ENCODE measurements at regions not wholly inside any gene's neighbourhood (a gene's known extent, or its start where the extent isn't known, plus 50 kb on each side); places are given as distances from the start of the nearest gene placed in this dataset.

- Histone ChIP-seq H3K9me3 (no peaks in the 10 kb centered on the region), H3K36me3 (no peaks in the 10 kb centered on the region), H3K27ac (replicated peaks in 1 of 4) (no peak overlapping the region), H3K4me3 (no peak overlapping the region), H3K27me3 (peaks cover 0 to 15% (median 0%) of the 10 kb centered on the region in 4 donors), H3K4me1 (no peaks in the 10 kb centered on the region)
- 79% methylated on average over 24 of the region's 25 CpGs for WGBS
- intact Hi-C loops (cut with DNase I), result no loop called here
- TF ChIP-seq EP300 (IDR thresholded peaks at IDR 0.05) (no peak), CTCF (IDR thresholded peaks at IDR 0.05) (no peak), POLR2A (IDR thresholded peaks at IDR 0.05; ENCODE audit: low read depth) (no peak), POLR2AphosphoS5 (IDR thresholded peaks at IDR 0.05) (no peak)
- no peak for DNase-seq (ENCODE audit: extremely low spot score)
These were observed 53.5 kb upstream of the PPP2R2D start for GRCh38 chr10:131847241-131847783.

- Histone ChIP-seq H3K9me3 (no peaks in the 10 kb centered on the region), H3K27ac (replicated peaks in 1 of 4) (no peak overlapping the region), H3K36me3 (no peaks in the 10 kb centered on the region), H3K4me3 (no peak overlapping the region), H3K27me3 (peaks cover 0 to 22% (median 0%) of the 10 kb centered on the region in 4 donors), H3K4me1 (no peaks in the 10 kb centered on the region)
- no peak for DNase-seq (ENCODE audit: extremely low spot score)
- 86% methylated on average over 3 of the region's 11 CpGs for WGBS
- intact Hi-C loops (cut with DNase I), result no loop called here
- no peak for TF ChIP-seq EP300 (IDR thresholded peaks at IDR 0.05)
- no peak for TF ChIP-seq CTCF (IDR thresholded peaks at IDR 0.05)
- TF ChIP-seq POLR2A (IDR thresholded peaks at IDR 0.05; ENCODE audit: low read depth), result no peak
- no peak for TF ChIP-seq POLR2AphosphoS5 (IDR thresholded peaks at IDR 0.05)
These were observed 52.5 kb upstream of the PPP2R2D start for GRCh38 chr10:131848296-131848695.

GRCh38 chr10:131848741-131849590 is 51.8 kb upstream of the PPP2R2D start:
- H3K4me1 ChIP-seq, result no peaks in the 10 kb centered on the region
- intact Hi-C loops (cut with DNase I), result no loop called here
- no peaks in the 10 kb centered on the region for H3K9me3 ChIP-seq
- no peak for DNase-seq (ENCODE audit: extremely low spot score)
- no peak overlapping the region for H3K4me3 ChIP-seq
- 92% methylated on average over 16 of the region's 39 CpGs for WGBS
- H3K27me3 ChIP-seq, result peaks cover 0 to 23% (median 0%) of the 10 kb centered on the region in 4 donors
- H3K27ac ChIP-seq (replicated peaks in 1 of 4), result no peak overlapping the region
- no peaks in the 10 kb centered on the region for H3K36me3 ChIP-seq
- no peak for TF ChIP-seq POLR2AphosphoS5 (IDR thresholded peaks at IDR 0.05)
- TF ChIP-seq EP300 (IDR thresholded peaks at IDR 0.05), result no peak
- TF ChIP-seq CTCF (IDR thresholded peaks at IDR 0.05), result no peak
- TF ChIP-seq POLR2A (IDR thresholded peaks at IDR 0.05; ENCODE audit: low read depth), result no peak

GRCh38 chr10:131849591-131850382 is 51.0 kb upstream of the PPP2R2D start:
- peaks cover 0 to 29% (median 0%) of the 10 kb centered on the region in 4 donors for H3K27me3 ChIP-seq
- WGBS, result 95% methylated on average over 29 of the region's 29 CpGs
- H3K36me3 ChIP-seq, result no peaks in the 10 kb centered on the region
- no peaks in the 10 kb centered on the region for H3K9me3 ChIP-seq
- intact Hi-C loops (cut with DNase I), result no loop called here
- TF ChIP-seq POLR2A (IDR thresholded peaks at IDR 0.05; ENCODE audit: low read depth) (no peak), POLR2AphosphoS5 (IDR thresholded peaks at IDR 0.05) (no peak), CTCF (IDR thresholded peaks at IDR 0.05) (no peak), EP300 (IDR thresholded peaks at IDR 0.05) (no peak)
- no peaks in the 10 kb centered on the region for H3K4me1 ChIP-seq
- H3K27ac ChIP-seq (replicated peaks in 1 of 4), result no peak overlapping the region
- no peak for DNase-seq (ENCODE audit: extremely low spot score)
- H3K4me3 ChIP-seq, result no peak overlapping the region
